NCI-H1092 (cell line): ENCODE measurements at regions not wholly inside any gene's neighbourhood (a gene's known extent, or its start where the extent isn't known, plus 50 kb on each side); places are given as distances from the start of the nearest gene placed in this dataset.
"Not testable (repeated sequence)": the region's sequence is repeated elsewhere in the genome, so short reads cannot be mapped to it uniquely, and the experiment has no call there.

ENCODE experiments used
- DNase-seq: peaks from one replicate; lab custom pipeline; 2025; lab: John Stamatoyannopoulos, UW

DNA sequence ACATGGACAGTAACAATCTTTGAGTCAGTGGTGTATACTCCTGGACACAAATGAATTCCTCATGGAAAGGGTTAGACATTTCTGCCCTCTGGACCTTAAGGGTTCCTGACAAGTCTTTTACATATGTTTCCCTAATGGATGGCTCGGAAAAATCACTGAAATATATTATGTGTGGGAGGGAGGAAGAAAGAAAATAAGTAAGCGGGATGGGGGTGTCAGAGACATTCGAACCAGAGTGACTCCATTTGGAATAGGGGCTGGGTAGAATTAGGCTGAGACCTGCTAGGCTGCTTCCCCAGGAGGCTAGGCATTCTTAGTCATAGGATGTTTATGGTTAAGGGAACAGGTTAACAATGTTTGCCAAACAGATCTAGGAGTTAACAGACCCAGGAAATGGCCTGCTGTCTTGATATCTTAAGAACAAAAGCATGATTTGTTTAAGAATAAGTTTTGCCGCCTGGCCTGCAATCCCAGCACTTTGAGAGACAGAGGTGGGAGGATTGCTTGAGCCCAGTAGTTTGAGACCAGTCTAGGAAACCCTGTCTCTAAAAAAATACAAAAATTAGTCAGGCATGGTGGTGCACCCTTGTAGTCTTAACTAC is 1241.7 kb downstream of the TYW1 start:
- DNase-seq = no peak

DNA sequence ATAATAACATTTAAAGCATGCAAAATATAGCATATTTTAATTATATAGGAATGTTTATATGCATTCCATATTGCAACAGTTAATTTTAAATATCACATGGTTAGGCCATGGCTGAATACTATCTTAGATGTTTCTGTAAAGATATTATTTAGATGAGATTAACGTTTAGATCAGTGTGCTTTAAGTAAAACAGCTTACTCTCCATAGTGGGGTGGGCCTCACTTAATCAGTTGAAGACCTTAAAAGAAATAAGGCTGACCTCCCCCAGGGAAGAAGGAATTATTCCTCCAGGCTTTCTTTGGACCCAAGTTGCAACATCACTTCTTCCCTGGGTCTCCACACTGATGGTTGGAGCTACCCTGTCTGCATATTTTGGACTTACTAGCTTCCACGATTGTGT is 1246.5 kb downstream of the TYW1 start:
- DNase-seq = no peak

DNA sequence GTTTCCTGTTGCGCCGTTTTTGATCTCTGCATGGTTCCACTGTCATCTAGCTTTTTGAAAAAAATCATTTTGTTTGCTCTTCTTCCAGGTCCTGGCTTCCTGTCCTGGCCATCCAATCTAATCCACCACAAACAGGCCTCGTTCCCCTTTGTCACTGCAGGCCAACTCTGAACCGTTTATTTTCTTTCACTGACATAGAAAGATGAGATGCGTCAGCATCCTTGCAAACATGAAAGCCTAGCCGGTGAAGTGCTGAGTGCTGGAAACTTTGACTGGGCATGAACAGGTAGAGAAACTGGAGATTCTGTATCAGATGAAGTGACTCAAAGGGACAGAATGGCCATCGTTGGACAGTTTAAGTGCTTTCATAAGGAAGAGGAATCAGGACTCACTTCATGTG is 1247.8 kb downstream of the TYW1 start:
- no peak for DNase-seq

DNA sequence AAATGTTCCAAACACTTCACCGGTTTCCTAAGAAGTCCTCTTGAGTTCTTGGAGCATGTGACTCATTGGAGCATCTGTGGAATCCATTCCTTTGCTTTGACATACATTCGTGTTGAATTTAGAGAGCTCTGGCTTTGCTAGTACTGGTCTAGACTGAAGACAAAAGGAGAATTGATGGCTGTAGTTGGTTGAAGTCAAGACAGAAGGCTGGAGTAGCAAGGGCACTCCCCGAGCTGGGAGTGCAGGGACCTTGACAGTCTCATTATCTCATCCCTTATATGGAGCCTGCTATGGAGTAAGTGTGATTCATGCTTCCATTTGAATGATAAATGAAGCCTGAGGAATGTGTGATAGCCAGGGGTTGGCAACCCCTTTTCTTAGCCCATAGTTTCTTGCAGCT is 1249.1 kb downstream of the TYW1 start:
- DNase-seq = no peak

DNA sequence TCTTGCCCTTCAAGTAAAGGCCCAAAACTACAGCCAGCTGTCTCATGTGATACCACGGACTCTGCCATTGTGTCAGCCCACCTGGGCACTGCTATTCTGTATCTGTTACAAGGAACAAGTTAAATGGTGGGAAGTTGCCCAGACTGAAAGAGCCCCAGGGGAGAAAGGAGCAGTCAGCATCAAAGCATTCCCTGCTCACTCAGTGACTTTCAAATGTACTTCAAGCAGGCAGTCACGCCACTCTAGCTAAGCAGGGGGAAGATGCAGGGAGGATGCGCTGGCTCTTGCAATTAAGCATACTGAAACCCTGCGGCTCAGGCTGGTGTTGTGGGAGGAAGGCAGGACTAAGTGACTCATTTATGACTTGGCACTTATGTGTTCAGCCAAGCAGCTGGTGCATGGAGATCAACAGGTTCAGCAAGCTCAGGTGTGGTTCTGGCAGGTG is 1249.6 kb downstream of the TYW1 start:
- no peak for DNase-seq

DNA sequence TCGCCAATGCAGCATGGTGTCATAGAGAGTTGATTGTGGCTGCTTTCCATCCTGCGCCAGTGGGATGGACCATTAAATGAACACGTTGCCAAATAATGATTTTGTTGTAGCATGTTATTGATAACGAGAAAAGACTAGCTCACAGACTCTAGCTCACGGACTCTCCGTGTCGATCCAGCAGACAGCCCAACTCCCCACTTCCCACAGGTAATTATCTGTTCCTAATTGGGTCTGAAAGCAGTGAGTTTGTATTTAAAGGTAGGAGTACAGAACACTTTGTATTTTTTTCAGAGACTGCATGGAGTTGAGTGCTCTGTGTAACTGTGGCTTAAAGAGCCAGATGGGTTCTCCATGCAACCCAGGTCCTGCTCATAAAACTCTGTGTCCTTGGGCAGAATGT is 1250.5 kb downstream of the TYW1 start:
- no peak for DNase-seq

DNA sequence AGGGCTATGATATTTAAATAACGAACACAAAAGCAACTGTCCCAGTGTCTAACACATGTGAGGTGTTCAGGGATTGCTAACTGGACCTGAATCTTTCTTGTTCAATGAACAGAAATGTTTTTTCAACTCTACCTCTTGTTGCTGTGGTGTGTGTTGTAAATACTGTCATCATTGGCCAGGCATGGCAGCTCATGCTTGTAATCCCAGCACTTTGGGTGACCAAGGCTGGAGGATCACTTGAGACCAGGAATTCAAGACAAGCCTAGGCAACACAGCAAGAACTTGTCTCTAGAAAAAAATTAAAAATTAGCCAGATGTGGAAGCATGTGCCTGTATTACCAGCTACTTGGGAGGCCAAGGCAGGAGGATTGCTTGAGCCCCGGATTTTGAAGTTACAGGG is 1250.9 kb downstream of the TYW1 start:
- DNase-seq = no peak

DNA sequence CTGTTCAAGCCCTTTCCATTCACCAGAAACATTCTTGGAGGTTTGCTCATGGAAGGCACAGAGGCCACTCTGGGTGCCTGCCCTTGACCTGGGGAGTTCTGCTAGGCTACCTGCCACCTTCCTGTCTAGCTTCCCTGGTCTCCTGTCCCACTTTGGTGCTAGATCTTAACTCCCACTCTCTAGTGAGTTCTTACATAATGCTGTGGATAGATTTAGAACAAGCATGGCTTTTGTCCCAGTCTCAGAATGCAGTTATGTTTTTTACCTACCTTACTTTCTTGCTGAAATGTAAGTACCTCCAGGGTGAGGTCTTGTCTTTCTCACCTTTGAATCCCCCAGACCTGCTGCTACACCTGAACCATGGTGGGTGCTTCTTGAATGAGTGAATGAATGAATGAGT is 1252.3 kb downstream of the TYW1 start:
- no peak for DNase-seq

DNA sequence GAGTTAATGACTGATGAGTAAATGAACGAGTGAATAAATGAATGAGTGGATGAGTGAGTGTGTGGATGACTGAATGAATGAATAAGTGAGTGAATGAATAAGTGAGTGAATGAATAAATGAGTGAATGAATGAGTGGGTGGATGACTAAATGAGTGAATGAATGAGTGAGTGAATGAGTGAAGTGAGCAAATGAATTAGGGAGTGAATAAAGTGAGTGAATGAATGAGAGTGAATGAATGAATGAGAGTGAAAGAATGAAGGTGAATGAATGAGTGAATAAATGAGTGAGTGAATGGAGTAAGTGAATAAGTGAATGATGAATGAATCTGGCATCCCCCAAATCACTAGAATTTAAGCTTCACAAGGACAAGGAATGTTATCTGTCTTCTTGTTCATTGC is 1253.0 kb downstream of the TYW1 start:
- DNase-seq = no peak

DNA sequence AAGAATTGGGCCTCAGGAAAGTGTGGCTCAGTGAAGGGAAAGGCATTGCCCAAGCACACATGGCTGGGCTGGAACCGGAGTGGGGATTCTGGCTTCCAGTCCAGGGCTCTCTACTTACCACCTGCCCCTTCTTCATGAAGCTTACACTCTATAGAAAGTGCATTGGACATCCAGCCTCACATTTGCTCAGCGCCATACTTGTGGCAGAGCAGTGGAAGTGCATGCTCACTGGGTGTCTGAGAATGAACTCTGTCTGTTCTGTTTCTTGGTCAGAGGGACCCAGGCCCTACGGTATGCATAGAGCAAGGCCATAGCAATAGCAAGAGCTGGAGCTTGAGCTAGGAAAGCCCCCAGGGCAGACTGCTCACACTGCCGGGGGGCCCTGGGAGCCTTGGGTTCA is 1253.5 kb downstream of the TYW1 start:
- DNase-seq = no peak

DNA sequence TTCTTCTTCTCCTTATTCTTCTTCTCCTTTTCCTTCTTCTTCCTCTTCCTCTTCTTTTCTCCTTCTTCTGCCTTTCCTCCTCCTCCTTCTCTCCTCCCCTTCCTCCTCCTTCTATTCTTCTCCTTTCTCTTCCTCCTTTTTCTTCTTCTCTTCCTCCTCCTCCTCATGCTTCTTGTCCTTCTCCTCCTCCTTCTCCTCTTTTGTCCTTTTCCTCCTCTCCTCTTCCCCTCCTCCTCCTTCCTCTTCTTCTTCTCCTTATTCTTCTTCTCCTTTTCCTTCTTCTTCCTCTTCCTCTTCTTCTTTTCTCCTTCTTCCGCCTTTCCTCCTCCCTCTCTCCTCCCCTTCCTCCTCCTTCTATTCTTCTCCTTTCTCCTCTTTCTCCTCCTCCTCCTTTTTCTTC is 1258.2 kb downstream of the TYW1 start:
- DNase-seq = not testable (repeated sequence)

DNA sequence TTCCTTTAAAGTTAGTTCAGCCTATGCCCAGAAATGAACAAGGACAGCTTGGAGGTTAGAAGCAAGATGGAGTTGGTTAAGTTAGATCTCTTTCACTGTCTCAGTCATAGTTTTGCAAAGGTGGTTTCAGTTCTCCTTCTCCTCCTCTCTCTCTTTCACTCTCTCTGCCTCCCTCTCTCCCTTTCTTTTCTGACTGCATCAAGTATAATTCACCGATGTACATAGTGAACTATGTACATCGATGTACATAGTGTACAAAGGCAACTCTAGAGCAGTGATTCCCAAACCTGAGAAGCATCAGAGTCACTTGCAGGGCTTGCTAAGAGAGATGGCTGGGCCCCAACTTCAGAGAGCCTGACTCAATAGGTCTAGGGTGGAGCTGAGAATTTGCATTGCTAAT is 1259.7 kb downstream of the TYW1 start:
- DNase-seq = no peak

DNA sequence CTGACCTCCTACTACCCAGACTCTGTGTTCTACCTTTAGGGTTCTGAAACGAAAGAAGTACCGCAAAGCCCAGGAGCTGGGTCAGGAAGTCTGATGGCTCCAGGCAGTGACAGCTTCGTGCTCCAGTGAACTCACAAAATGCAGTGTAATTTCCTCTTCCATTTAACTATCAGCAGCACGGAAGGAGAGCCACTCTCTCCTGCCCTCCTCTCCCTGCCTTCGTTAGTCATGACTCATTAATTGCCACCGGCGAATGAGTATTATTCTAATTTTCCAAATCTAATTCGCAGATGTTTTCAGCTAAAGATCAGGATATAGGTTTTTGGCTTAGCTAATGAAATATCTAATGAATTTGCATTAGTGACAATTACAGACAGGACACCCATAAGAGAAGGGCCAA is 1262.0 kb downstream of the TYW1 start:
- no peak for DNase-seq

DNA sequence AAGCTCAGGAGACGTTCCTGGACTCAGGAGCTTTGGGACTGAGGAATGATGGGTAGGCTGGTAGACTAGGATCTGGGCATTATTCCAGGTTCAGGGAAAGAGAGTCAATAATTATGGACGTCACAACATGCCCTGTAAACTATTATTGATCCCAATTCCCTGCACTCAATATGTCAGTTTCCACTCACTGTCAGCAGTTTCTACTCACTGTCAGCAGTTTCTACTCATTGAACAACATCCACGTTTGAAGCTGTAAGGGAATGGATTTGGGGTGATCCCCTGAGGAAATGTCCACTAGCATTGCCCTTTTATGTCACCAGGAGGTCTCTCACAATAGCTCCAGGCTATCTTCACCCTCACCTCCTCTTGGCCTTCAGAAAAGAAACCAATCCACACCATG is 1268.6 kb downstream of the TYW1 start:
- no peak for DNase-seq

DNA sequence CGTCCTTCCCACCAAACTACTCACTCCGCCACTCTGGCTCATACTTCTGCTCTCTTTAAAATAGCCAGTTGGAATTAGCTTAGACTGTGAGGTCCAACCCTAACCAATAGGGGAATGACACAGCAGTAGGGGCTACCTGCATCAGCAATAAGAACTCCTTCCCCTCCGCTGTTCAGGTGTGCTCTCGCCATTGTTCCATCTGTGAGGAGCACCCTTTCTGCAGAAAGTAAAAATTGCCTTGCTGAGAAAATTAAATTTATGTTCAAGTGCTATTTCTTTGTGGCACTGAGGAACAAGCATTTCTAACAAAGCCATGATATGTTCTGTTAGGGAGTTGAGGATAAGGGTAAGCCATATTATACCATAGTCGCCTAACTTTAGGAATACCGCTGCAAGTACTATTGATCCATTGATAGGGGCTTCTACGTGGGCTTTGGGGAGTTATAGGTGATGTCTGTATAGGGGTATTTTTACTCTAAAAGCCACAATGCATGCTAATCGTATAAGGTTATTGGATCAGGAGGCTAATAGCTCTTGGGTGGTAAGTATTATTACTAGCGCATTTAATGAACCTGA is 1269.5 kb downstream of the TYW1 start:
- no peak for DNase-seq

DNA sequence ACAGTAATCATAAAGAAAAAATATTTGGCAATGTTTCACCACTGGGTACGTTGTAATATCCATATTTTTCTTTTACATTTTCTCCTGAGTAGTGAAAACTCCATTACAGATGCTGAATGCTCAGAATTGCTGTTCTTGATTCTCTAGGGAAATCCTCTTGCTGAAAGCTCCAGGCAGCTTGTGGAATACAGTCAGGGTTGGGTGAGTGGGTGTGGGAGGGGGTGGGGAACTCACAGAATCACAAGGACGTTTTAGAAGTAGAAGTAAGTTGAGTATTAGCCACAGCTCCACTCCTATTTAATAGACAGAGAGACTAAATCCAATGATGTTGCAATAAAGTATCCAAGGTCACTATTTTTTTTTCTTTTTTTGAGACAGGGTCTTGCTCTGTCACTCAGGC is 1270.9 kb downstream of the TYW1 start:
- DNase-seq = no peak

DNA sequence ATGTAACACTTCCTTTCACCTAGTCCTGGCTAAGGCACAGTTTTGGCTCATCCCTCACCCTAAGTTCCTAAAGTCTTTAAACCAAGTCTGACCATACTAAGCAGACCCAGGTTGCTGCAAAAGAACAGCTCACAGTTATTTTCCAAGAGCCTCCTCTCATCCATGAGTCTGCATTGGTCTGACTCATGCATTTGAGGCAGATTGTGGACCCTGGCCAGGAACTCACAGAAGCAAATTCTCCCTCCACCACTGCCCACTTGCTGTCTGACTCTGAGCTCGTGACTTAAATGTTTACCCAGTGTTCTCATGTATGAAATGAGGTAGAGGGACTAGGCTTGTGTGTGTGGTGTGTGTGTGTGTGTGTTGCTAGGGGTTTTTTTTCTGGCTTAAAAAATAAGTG is 1272.8 kb downstream of the TYW1 start:
- no peak for DNase-seq

DNA sequence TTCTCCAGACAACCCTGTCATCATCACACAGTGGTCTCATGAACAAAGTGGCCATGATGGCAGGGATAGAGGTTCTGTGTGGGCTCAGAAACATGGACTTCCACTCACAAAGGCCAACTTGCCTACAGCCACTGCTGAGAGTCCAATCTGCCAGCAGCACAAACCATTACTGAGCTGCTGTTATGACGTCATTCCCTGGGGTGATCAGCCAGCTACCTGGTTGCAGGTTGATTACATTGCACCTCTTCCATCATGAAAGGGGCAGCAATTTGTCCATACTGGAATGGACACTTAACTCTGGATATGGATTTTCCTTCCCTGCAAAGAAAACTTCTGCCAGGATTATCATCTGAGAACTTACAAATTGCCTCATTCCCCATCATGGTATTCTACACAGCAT is 1275.9 kb downstream of the TYW1 start:
- DNase-seq = no peak

DNA sequence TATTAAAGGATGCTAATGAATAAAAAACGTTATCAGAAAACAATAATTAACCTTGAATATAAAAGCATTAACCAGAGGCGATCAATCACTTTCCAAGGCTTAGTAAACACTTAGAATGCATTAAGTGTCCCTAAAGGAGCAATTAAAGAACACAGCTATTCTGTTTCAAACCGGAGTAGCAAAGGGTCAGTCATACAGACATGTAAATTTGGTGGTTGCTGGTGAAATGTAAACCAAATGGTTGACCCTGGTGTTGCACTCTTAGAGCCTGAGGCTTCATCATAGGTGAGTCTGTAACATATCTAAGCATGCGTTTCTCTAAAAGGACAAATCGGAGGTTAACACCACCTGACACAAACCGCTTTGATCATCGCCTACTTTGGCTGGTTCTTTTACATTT is 1280.1 kb downstream of the TYW1 start:
- no peak for DNase-seq

DNA sequence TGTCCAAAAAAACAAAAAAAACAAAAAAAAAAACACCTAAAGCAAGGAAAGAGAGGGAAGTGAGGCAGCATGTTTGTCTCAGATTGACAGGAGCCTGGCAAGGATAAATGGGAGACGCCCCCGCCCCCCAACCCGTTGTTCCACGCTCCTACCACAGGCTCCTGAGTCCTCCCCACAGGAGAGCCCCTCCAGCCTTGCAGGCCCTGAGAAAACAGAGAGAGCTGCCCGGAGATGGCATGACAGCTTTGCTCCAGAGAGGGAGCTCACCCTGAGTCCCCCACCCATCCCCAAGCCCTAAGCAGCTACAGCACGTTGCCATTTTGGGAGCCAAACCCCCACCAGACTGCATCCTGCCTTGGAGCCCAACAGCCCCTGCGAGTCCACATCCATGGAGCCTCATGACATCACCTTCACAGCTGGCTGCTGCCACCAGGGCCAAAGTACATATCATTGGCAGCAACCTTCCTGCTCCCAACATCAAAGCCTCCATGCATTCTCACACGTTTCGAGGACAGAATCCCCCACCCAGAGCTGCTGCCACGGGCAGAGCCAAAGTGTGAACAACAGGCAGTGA is 1283.3 kb downstream of the TYW1 start:
- DNase-seq = no peak

DNA sequence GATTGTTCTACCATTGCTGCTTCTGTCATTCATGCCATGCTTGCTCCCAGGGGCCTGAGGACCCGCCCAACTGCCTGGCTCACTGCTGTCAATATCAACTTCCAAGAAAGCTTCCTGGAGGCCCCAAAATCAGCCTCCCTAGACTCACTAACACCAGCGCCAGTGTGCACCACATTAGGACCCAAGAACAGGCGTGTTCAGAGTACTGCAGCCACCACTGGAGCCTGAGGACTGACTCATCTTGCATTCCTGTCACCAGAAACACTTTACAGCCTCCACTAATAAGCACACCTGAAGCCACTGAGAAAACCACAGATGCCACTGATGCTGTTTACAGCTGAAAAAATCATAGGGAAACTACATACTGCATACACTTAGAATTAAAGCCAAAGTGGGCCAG is 1284.3 kb downstream of the TYW1 start:
- DNase-seq = no peak

DNA sequence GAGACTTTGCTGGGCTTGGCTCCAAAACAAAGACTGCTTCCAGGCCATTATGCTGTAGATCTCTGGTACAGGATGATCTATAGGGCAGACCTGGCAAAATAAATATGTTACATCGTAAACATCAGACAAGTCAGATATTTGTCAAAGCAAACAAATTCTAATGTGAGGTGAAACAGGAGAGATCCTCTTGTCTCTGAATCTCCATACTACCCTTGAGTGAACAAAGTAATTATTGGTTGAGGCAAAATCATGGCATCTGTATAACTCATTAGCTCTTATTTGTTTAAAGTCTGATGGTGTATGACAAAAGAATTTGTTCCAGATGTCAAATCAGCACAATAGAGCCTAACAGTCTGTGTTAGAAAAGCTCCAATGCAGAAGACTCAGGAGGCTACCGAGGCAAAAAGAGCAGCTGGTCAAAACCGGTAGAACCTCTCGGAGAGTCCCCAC is 1291.5 kb downstream of the TYW1 start:
- DNase-seq = peak; percentile 45

DNA sequence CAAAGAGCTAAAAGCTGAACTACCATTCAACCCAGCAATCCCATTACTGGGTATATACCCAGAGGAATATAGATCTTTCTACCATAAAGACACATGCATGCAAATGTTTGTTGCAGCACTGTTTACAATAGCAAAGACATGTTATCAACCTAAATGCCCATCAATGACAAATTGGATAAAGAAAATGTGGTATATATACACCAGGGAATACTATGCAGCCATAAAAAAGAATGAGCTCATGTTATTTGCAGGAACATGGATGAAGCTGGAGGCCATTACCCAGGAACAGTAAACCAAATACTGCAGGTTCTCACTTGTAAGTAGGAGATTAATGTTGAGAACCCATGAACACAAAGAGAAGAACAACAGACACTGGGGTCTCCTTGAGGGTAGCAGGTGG is 1295.1 kb downstream of the TYW1 start:
- no peak for DNase-seq

DNA sequence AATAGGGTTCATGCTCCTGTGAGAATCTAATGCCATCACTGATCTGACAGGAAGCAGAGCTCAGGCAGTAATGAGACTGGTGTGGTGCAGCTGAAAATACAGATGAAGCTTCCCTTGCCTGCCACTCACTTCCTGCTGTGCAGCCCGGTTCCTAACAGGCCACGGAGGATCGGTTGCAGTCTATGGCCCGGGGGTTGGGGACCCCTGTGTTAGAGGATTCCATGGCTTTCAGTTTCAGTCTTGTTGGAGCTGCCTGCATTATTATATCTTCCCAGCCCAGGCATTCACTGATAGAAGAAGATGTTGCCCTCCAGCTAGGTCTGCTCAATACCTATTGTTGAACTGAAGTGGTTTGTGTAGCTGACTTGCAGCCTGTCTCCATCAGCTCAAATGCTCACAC is 1298.8 kb downstream of the TYW1 start:
- DNase-seq = no peak
